Keratinocyte (primary cell): ENCODE measurements at regions not wholly inside any gene's neighbourhood (a gene's known extent, or its start where the extent isn't known, plus 50 kb on each side); places are given as distances from the start of the nearest gene placed in this dataset.

Source experiments
- DNase-seq: peaks from one replicate; pipeline ENCODE4 v3.0.0-alpha.2; 2011; ENCODE audit warnings: low read depth, missing footprints, low spot score
- FAIRE-seq: peaks from 2 replicates; lab custom pipeline; 2011; peaks lifted over from hg19 to GRCh38; lab: Jason Lieb, UNC
- H2AFZ ChIP-seq: 2 replicates; pipeline ENCODE4 v1.6.0; 2012; ENCODE audit warnings: low read length, control low read depth, inconsistent platforms; ENCODE audit not compliant: control insufficient read depth
- H3K27ac ChIP-seq: 2 replicates; pipeline ENCODE4 v1.5.1; 2011; ENCODE audit warnings: low read length; ENCODE audit not compliant: control insufficient read depth, insufficient read depth
- H3K27me3 ChIP-seq: 3 replicates; pipeline ENCODE4 v1.6.0; 2011; ENCODE audit warnings: low read length; ENCODE audit not compliant: control insufficient read depth, insufficient read depth; ENCODE audit errors: extremely low read depth
- H3K36me3 ChIP-seq, 2 experiments: 2 replicates in 1 of 2; 3 replicates in 1 of 2; pipeline ENCODE4 v1.5.1; 2011; ENCODE audit warnings: low read length in 2 of 2, mild to moderate bottlenecking in 1 of 2; ENCODE audit not compliant: control insufficient read depth in 2 of 2, insufficient read depth in 2 of 2; ENCODE audit errors: extremely low read depth in 1 of 2
- H3K4me1 ChIP-seq: 3 replicates; pipeline ENCODE4 v1.5.1; 2011; ENCODE audit warnings: low read length; ENCODE audit not compliant: control insufficient read depth, insufficient read depth; ENCODE audit errors: extremely low read depth
- H3K4me2 ChIP-seq: 3 replicates; pipeline ENCODE4 v1.6.0; 2011; ENCODE audit warnings: low read depth, low read length; ENCODE audit not compliant: control insufficient read depth, insufficient read depth; ENCODE audit errors: extremely low read depth
- H3K4me3 ChIP-seq, 3 experiments: fragments of 200-600 bp in 1 of 3; sonication (generic) in 1 of 3; 2 replicates in 2 of 3; 3 replicates in 1 of 3; pipeline ENCODE4 v1.5.1; 2011 to 2016; ENCODE audit warnings: low read length in 3 of 3, mild to moderate bottlenecking in 3 of 3, control low read depth in 2 of 3, inconsistent platforms in 1 of 3, low read depth in 1 of 3, mixed read lengths in 1 of 3, mixed run types in 1 of 3, moderate library complexity in 1 of 3; ENCODE audit not compliant: control insufficient read depth in 2 of 3, insufficient read depth in 2 of 3; ENCODE audit errors: extremely low read depth in 1 of 3
- H3K79me2 ChIP-seq: 2 replicates; pipeline ENCODE4 v1.6.0; 2012; ENCODE audit warnings: low read length; ENCODE audit not compliant: control insufficient read depth, insufficient read depth
- H3K9ac ChIP-seq: 3 replicates; pipeline ENCODE4 v1.6.0; 2011; ENCODE audit warnings: low read length; ENCODE audit not compliant: control insufficient read depth, insufficient read depth; ENCODE audit errors: extremely low read depth
- H3K9me1 ChIP-seq: 3 replicates; pipeline ENCODE4 v1.6.0; 2011; ENCODE audit warnings: low read length; ENCODE audit not compliant: control insufficient read depth, insufficient read depth; ENCODE audit errors: extremely low read depth
- H3K9me3 ChIP-seq: 2 replicates; pipeline ENCODE4 v1.5.1; 2012; ENCODE audit warnings: low read depth, low read length; ENCODE audit not compliant: control insufficient read depth
- H4K20me1 ChIP-seq: 3 replicates; pipeline ENCODE4 v1.6.0; 2011; ENCODE audit warnings: low read length; ENCODE audit not compliant: control insufficient read depth, insufficient read depth; ENCODE audit errors: extremely low read depth
- CTCF ChIP-seq, 3 experiments: IDR thresholded peaks in 1 of 3; conservative IDR thresholded peaks in 1 of 3; optimal IDR thresholded peaks in 1 of 3; 2 replicates in 2 of 3; 3 replicates in 1 of 3; pipeline versions ENCODE3 to v1.5.1; 2011; ENCODE audit warnings: low read length in 3 of 3, mild to moderate bottlenecking in 3 of 3, moderate library complexity in 2 of 3, control low read depth in 1 of 3, inconsistent platforms in 1 of 3; ENCODE audit not compliant: insufficient read depth in 2 of 3; ENCODE audit errors: extremely low read depth in 1 of 3
- EZH2 ChIP-seq: IDR thresholded peaks from one replicate; pipeline ENCODE4 v1.6.1; 2012; ENCODE audit warnings: inconsistent platforms, mild to moderate bottlenecking, low read length, moderate library complexity
- dilution Hi-C: fragments of 300-500 bp; cut with MboI; formaldehyde crosslinking; loops from one replicate; pipeline ENCODE4 v1.7.0; 2020; ENCODE audit warnings: low sequenced_read_pairs; ENCODE audit not compliant: extremely low pct_ligation_motif_present

- no peak overlapping the region for H3K4me2 ChIP-seq
- H3K36me3 ChIP-seq = no peaks in the 10 kb centered on the region
- no peaks in the 10 kb centered on the region for H3K27me3 ChIP-seq
- TF ChIP-seq EZH2 = no peak
- no peak for TF ChIP-seq CTCF (optimal IDR thresholded peaks at IDR 0.05 in 1 of 3, IDR thresholded peaks at IDR 0.05 in 1 of 3, conservative IDR thresholded peaks at IDR 0.05 in 1 of 3; ENCODE audit: extremely low read depth in 1 of 3, insufficient read depth in 2 of 3, low read length in 3 of 3)
- H2AFZ ChIP-seq = no peak overlapping the region
- no peaks in the 10 kb centered on the region for H3K9me3 ChIP-seq
- DNase-seq = no peak
- dilution Hi-C loops = no loop called here
- no peak for FAIRE-seq
- H3K4me1 ChIP-seq = peaks cover 8% of the 10 kb centered on the region
- H4K20me1 ChIP-seq = no peaks in the 10 kb centered on the region
- H3K79me2 ChIP-seq = no peaks in the 10 kb centered on the region
- H3K27ac ChIP-seq = no peak overlapping the region
- peaks cover 3% of the 10 kb centered on the region for H3K9me1 ChIP-seq
- H3K9ac ChIP-seq = no peak overlapping the region
- no peak overlapping the region for H3K4me3 ChIP-seq
Observed at GRCh38 chr6:150710236-150710635, 110.6 kb downstream of the PLEKHG1 start.

- Histone ChIP-seq H3K4me3 (no peak overlapping the region), H3K9ac (no peak overlapping the region), H2AFZ (no peak overlapping the region), H3K79me2 (no peaks in the 10 kb centered on the region), H3K9me1 (peaks cover 3% of the 10 kb centered on the region), H4K20me1 (no peaks in the 10 kb centered on the region), H3K36me3 (no peaks in the 10 kb centered on the region), H3K4me2 (no peak overlapping the region), H3K4me1 (peaks cover 8% of the 10 kb centered on the region), H3K9me3 (no peaks in the 10 kb centered on the region), H3K27me3 (no peaks in the 10 kb centered on the region), H3K27ac (no peak overlapping the region)
- no peak for TF ChIP-seq CTCF (optimal IDR thresholded peaks at IDR 0.05 in 1 of 3, IDR thresholded peaks at IDR 0.05 in 1 of 3, conservative IDR thresholded peaks at IDR 0.05 in 1 of 3; ENCODE audit: extremely low read depth in 1 of 3, insufficient read depth in 2 of 3, low read length in 3 of 3)
- no peak for TF ChIP-seq EZH2
- DNase-seq (no peak), FAIRE-seq (no peak)
- dilution Hi-C loops = no loop called here
Observed at GRCh38 chr6:150711061-150711460, 111.4 kb downstream of the PLEKHG1 start.
